ENCODE measurements at regions not wholly inside any gene's neighbourhood (a gene's known extent, or its start where the extent isn't known, plus 50 kb on each side); places are given as distances from the start of the nearest gene placed in this dataset.

DNA sequence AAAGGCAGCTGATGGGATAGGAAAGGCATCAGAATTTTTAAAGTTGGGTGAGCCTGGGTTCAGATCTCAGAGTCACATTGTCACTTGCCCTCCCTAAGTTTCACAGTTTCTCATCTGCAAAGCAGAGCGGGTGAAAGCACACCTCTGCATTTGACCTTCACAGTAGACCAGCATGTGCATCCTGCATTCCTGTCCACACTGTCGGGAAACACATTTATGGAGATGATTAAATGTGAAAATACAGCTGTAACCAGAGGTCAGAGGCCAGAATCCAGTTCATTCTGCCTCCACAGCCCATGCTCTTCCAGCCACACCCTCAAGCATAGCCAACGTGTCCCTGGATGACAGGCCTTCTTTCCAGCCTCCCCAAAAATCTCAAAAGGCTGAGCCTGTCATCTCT lies 392.0 kb upstream of the MYT1L start:
- Histone ChIP-seq H3K56ac (ENCODE audit: extremely low read depth, insufficient read depth, low read length) (no peak overlapping the region), H4K5ac (ENCODE audit: low read depth, low read length) (no peak overlapping the region), H3K4me2 (ENCODE audit: low read depth, low read length) (no peak overlapping the region), H4K8ac (ENCODE audit: low read depth in 2 of 2, low read length in 2 of 2) (no peak overlapping the region), H4K20me1 (ENCODE audit: insufficient read depth, low read length) (no peaks in the 10 kb centered on the region), H2BK15ac (ENCODE audit: low read depth, low read length) (no peak overlapping the region), H3K14ac (replicated peaks; ENCODE audit: low read depth, low read length) (no peak overlapping the region), H3K4ac (ENCODE audit: low read depth, low read length) (no peak overlapping the region), H2AK5ac (ENCODE audit: low read depth, low read length) (no peak overlapping the region), H3K18ac (ENCODE audit: low read depth, low read length) (no peak overlapping the region), H3K9me1 (ENCODE audit: insufficient read depth, low read length) (no peaks in the 10 kb centered on the region), H2BK120ac (ENCODE audit: low read depth, low read length) (no peak overlapping the region), H2AK9ac (replicated peaks; ENCODE audit: low read depth, low read length, poor library complexity) (no peak overlapping the region), H2AFZ (replicated peaks; ENCODE audit: low read length, poor library complexity) (no peak overlapping the region), H3K9me3 (ENCODE audit: control insufficient read depth, insufficient read depth, low read length) (peaks cover 54% of the 10 kb centered on the region), H3K9ac (ENCODE audit: low read depth, low read length) (no peak overlapping the region), H3K27me3 (ENCODE audit: control insufficient read depth, insufficient read depth, low read length) (no peaks in the 10 kb centered on the region), H3K79me1 (ENCODE audit: low read depth in 1 of 2, low read length in 2 of 2) (no peaks in the 10 kb centered on the region), H3K4me3 (ENCODE audit: insufficient read depth, low read depth, low read length) (no peak overlapping the region), H3K36me3 (ENCODE audit: control insufficient read depth, insufficient read depth, low read length) (no peaks in the 10 kb centered on the region), H2BK5ac (ENCODE audit: low read depth, low read length, poor library complexity, severe bottlenecking) (no peak overlapping the region), H4K91ac (ENCODE audit: insufficient read depth, low read depth, low read length) (no peak overlapping the region), H3K4me1 (ENCODE audit: control insufficient read depth, insufficient read depth, low read length) (no peaks in the 10 kb centered on the region), H3K23ac (ENCODE audit: low read depth, low read length) (no peak overlapping the region), H3K27ac (ENCODE audit: insufficient read depth, low read length) (no peak overlapping the region), H2BK20ac (ENCODE audit: low read depth, low read length) (no peak overlapping the region)
- ChIA-PET CTCF (no interaction called here), POLR2A (ENCODE audit: unreplicated experiment) (no interaction called here)
- dilution Hi-C loops (cut with HindIII; ENCODE audit: low sequenced_read_pairs, unreplicated experiment): no loop called here
- in situ Hi-C loops (cut with MboI; ENCODE audit: low sequenced_read_pairs): no loop called here
- no peak for ATAC-seq (ENCODE audit: low read depth)
- intact Hi-C loops (cut with micrococcal nuclease): no loop called here
- no TSS peak for BruUV-seq (replicated peaks)
- WGBS, 2 experiments (ENCODE audit: extremely low coverage in 2 of 2, insufficient read length in 1 of 2): no CpG with 5 or more reads among the region's 3 CpGs
- no peak for DNase-seq
- no peak for TF ChIP-seq RAD21 (IDR thresholded peaks at IDR 0.05; ENCODE audit: low read length)
- TF ChIP-seq NFE2L2 (IDR thresholded peaks at IDR 0.05; ENCODE audit: low read depth, low read length): no peak
- TF ChIP-seq MAFK (IDR thresholded peaks at IDR 0.05; ENCODE audit: low read depth, low read length): no peak
- no peak for TF ChIP-seq BHLHE40 (IDR thresholded peaks at IDR 0.05; ENCODE audit: low read depth, low read length)
- TF ChIP-seq, protein P1, sequence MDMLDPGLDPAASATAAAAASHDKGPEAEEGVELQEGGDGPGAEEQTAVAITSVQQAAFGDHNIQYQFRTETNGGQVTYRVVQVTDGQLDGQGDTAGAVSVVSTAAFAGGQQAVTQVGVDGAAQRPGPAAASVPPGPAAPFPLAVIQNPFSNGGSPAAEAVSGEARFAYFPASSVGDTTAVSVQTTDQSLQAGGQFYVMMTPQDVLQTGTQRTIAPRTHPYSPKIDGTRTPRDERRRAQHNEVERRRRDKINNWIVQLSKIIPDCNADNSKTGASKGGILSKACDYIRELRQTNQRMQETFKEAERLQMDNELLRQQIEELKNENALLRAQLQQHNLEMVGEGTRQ (IDR thresholded peaks at IDR 0.05; ENCODE audit: low read depth, low read length): no peak
- no peak for TF ChIP-seq MXI1 (IDR thresholded peaks at IDR 0.05; ENCODE audit: borderline replicate concordance, low read depth, low read length)
- TF ChIP-seq FOS (IDR thresholded peaks at IDR 0.05; ENCODE audit: low read depth, low read length): no peak
- no peak for TF ChIP-seq MAZ (IDR thresholded peaks at IDR 0.05; ENCODE audit: borderline replicate concordance, low read depth, low read length)
- TF ChIP-seq RFX5 (IDR thresholded peaks at IDR 0.05; ENCODE audit: low read depth, low read length): no peak
- TF ChIP-seq, protein P2, sequence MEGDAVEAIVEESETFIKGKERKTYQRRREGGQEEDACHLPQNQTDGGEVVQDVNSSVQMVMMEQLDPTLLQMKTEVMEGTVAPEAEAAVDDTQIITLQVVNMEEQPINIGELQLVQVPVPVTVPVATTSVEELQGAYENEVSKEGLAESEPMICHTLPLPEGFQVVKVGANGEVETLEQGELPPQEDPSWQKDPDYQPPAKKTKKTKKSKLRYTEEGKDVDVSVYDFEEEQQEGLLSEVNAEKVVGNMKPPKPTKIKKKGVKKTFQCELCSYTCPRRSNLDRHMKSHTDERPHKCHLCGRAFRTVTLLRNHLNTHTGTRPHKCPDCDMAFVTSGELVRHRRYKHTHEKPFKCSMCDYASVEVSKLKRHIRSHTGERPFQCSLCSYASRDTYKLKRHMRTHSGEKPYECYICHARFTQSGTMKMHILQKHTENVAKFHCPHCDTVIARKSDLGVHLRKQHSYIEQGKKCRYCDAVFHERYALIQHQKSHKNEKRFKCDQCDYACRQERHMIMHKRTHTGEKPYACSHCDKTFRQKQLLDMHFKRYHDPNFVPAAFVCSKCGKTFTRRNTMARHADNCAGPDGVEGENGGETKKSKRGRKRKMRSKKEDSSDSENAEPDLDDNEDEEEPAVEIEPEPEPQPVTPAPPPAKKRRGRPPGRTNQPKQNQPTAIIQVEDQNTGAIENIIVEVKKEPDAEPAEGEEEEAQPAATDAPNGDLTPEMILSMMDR (conservative IDR thresholded peaks at IDR 0.05; ENCODE audit: low read depth, low read length): no peak
- no peak for TF ChIP-seq SMC3 (IDR thresholded peaks at IDR 0.05; ENCODE audit: low read depth, low read length)
- TF ChIP-seq POLR2A (IDR thresholded peaks at IDR 0.05; ENCODE audit: low read depth, low read length): no peak
- TF ChIP-seq RCOR1 (IDR thresholded peaks at IDR 0.05; ENCODE audit: insufficient replicate concordance, low read length): no peak
- TF ChIP-seq, protein P3, sequence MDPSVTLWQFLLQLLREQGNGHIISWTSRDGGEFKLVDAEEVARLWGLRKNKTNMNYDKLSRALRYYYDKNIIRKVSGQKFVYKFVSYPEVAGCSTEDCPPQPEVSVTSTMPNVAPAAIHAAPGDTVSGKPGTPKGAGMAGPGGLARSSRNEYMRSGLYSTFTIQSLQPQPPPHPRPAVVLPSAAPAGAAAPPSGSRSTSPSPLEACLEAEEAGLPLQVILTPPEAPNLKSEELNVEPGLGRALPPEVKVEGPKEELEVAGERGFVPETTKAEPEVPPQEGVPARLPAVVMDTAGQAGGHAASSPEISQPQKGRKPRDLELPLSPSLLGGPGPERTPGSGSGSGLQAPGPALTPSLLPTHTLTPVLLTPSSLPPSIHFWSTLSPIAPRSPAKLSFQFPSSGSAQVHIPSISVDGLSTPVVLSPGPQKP (IDR thresholded peaks at IDR 0.05; ENCODE audit: borderline replicate concordance, low read depth, low read length): no peak
- no peak for TF ChIP-seq CEBPB (IDR thresholded peaks at IDR 0.05; ENCODE audit: low read depth, low read length)
- TF ChIP-seq CHD1 (IDR thresholded peaks at IDR 0.05; ENCODE audit: low read depth, low read length): no peak
